ENCODE measurements at regions not wholly inside any gene's neighbourhood (a gene's known extent, or its start where the extent isn't known, plus 50 kb on each side); places are given as distances from the start of the nearest gene placed in this dataset.

DNA sequence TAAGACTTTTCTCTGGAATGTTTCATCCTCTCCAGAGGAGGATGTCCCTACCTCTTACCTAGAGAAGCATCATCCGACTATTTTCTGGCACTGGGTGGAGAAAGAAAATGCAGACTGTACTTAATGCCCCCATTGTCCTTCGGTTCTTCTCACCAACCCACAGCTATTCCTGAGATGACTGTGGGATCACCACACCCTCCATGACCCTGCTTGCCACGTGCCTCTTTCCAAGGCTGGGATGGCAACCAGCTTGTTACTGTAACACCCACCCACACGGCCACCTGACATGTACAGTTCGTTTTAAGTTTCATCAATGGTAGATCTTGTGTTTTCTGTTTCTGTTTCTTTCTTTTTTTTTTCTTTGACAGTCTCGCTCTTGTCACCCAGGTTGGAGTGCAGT lies 365.2 kb downstream of the FBXO15 start:
- DNase-seq: no peak

DNA sequence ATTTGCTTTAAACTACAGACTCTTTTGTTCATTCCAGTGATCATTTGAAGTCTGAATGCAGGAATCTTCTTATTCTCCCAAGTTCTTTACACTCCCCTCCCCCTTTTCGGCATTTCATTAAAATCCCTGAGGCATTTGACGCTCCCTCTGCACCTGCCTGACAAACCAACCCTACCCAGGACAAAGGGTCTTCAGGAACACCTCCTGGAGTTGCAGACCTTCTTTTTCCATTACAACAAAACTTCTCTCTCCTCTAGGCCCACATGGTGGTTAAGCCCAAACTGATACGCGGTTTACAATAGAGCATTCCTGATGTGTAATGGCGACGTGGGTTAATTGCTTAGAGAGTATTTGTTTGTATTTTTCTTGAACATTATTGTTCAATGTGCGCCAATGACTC lies 367.4 kb downstream of the FBXO15 start:
- no peak for DNase-seq

DNA sequence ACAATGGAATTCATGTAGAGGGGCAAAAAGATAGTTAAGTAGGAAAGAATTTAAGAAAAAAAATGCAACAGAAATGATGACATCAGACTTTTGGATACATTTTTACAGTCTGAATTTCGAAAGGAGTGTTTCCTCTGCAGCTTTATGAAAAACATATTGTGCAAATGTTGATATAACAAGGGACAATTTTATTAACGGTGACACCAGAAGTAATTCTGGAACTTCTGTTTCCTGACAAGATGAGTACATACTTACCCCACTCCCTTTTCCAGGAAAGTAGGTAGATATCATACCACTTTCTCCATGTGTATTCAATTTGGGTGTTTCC lies 369.6 kb downstream of the FBXO15 start:
- DNase-seq: no peak

DNA sequence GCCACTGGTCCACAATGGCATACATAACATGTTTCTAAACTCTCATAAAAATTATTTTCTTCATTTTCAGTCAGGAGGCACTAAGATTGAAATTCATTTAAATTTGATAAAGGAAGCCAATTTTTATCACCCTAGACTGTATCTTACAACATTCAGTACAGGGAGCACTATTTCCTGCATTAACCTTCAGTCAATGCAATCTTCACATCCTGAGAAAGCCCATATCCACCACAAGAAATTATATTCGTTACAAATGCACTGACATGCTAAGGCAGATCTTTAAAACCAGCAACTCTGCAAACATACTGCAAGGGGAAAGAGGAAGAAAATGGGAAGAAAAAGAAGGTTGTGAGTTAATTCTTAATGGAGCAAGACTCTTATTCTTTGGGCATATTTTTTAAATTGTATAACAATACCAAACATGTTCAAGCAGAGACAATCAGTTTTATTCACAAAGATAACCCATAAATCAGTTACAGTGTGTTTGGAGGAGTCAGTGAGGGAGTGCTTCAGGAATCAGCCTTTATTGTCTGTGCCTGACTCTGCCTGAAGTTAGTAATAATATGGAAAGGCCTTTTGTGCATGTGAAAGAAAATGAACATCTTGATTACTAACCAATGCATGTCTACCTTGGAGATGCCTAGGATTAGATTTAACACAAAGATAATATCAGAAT lies 370.1 kb downstream of the FBXO15 start:
- DNase-seq: no peak

DNA sequence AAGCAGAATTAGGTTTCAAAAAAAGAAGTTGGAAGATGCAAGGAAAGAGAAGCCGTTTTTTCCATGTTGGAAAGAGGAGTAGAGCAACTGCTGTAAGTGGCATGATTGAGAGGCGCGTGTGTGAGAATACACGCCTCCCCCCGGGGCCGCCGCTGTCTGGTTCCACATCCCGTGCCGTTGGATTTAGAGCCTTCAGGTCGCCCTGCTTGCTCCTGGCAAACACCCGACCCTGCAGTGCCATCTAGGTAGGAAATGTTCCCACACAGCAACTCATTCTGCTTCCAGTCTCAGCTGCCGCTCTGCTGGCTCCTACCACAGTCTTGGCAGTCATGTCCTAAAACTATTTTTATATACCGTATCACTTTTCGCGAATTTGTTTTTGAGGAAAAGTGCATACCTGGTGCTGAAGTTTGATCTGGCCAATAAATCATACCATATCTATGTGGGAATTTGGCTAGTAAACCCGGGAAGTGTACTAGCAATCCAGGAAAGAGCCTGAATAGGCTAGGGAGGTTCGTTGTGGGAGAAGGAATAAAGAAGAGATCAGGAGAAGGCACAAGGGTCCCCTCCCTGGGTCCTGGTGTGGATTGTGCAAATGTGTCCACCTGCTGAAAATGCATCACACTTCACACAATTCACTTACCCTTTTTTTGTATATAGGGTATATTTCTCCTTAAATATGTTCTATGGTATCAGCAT lies 372.7 kb downstream of the FBXO15 start:
- no peak for DNase-seq

DNA sequence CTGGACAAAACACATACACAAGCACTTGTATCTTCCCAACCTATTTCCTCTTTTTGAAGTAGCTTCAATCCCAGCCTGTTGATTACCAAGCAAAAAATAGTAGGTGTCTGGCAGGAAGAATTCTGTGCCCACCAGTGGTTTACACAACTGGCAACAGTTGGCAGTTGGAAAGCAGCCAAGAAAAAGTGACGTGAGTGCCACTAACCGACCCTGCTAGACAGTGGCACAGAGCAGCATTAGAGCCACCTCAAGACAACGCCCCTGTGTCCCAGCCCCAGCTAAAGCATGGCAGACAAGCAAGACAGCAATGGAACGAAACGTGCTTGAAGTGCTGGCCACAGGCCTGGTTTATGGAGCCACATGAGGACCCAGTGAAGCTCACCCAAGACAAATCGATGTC lies 379.6 kb downstream of the FBXO15 start:
- DNase-seq: peak; percentile 77

DNA sequence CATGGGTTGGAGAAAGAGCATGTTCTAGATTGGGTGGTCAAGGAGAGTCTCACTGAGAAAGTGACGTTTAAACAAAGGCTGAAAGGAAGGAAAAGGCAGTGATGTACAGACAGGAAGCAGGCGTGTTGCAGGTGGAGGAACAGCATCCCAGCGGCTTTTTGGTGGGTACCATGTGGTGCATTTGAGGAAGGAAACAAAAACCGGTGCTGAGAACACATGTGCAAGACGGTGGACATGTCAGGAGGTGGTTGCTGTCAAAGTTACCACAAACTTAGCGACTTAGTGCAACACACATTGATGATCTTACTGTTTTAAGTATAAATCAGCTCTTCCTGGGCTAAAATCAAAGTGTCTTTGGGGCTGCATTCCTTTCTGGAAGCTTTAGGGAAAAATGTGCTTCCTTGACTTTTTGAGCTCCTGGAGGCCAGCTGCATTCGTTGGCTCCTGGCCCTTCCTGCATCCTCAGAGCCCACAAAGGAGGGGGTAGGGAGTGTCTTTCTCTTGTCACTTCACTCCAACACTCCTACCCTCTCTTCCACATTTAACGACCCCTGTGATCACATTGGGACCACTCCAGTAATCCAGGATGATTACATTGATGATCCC lies 380.6 kb downstream of the FBXO15 start:
- peak; percentile 74 for DNase-seq

DNA sequence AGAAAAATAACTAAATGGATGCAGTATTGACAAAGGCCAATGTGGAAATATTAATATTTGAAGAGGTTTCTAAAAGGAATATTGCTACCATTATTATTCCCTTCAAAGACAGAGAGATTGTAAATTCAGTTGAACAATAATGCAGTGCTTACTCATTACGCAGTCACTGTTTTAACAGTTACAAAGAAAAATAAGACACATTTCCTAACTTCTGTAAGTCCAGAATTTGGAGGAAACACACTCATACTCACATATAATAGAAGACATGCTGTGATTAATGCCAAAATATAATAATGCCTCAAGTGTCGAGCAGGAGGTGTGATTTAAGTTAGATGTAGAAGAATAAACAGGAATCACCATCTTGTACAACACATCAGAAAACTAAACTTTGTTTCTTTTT lies 389.2 kb downstream of the FBXO15 start:
- no peak for DNase-seq

DNA sequence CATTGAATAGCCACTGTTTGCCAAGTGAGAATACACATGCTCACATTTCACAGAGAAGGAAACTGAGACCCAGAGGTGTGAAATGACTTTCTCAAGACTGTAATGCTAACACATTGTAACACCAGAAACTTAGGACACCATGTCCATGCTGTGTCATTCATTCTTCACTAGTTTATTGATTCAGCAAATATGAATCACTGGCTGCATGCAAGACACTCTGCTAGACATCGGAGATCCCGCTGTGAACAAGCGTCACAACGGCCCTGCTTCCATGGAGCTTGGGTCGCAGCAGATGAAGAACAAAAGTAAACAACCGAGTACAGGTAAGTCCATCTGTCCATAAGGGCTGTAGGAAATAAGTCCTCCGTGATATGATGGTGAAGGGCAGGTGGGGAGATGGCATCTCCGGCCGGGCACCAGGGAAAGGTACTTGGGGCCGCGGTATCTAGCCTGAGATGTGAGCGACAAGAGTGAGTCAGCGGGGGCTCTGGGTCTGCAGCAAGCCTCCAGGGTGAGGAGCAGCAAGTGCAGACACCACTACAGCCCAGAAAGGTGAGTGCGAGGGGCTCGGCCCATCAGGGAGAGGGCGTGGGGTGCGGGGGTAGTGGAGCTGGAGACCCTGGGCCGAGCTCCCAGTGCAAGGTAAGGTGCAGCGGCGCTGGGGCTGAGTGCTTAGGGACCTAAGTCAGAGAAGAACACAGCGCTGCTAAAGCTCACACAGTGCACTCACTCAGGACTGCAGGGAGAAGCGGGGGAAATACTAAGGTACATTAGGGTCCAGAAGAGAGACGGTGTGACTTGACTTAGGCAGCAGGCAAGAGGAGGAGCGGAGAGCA lies 391.2 kb downstream of the FBXO15 start:
- DNase-seq: no peak

DNA sequence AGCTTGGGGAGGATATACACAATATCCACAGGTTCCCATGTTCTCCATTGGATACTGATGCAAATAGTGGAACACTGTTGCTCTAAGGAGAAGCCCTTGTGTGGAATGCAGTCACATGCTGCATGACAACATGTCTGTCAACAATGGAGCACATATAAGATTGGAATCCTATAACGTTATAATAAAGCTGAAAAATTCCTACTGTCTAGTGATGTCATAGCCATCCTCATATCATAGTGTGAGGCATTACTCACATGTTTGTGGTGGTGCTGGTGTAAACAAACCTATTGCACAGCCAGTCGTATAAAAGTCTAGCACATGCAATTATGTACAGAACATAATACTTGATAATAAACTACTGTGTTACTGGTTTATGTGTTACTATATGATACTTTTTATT lies 394.7 kb downstream of the FBXO15 start:
- DNase-seq: no peak

DNA sequence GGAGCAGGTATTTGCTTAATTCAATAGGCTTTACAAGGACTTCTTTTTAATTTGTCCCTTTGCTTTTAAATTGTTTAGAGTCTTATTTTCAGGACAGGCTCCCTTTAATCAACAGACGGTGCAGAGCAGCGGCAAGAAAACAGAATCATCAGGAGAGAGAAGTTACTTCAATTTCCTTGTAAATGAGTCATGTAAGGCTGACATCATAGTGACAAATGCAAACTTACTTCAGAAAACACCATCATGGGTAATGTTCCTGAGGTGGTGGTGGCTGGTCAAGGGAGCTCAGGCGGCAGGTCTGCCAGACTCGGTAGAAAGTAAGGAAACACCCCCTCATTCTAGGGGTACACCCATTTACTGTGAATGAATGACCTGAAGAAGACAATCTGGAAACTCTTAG lies 395.1 kb downstream of the FBXO15 start:
- DNase-seq: no peak

DNA sequence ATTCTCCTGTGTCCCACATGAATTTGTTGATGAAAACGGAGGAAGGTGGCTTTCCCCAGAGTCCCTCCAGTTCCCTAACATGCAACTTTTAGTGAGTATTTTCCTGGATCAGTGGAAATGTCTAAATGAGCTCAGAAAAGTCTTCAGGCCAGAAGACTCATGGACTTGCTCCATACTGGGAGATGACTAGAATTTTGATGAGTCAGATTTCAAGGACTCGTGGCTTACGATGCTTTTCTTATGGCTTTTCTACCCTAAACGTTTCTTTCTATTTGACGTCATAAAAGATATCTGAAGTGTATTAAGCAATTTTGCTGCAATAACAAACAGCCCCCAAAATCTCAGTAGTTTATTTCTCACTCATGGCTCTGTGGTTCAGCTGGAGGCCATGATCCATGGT lies 397.6 kb downstream of the FBXO15 start:
- DNase-seq: no peak

DNA sequence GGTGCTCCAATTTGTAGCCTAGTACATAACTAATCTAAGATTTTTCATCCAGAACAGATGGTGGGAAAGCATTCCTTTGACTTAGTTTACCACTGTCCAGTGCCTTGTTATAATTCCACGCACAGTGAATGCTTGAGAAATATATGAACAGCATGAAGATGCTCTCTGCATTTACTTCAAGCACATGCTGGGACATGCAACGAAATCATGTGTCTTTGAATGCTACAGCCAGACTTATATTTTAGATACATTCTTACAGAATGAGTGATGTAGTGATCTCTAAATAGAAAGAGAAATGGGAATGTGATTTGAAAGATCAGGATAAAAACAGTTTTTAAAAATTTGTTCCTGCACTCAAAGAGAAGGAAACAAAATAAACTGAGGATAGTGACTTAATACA lies 398.3 kb downstream of the FBXO15 start:
- no peak for DNase-seq

DNA sequence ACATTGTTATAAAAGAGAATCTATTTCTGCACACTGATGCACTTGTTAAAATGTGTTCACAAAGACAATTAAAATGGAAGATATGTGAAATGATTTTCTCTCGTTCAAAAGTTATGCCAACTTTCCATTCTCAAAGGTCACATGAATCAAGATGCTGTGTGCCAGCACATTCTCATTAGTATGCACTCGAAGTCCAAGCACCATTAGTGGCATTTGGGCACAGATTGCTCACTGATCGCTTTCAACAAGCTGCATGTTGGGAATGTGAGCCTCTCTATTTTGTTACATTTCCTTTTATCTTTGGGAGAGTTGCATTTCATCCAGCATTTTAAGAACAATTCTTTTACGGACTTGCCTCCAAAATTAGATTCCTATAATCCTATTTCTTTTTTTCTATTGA lies 398.9 kb downstream of the FBXO15 start:
- DNase-seq: no peak

DNA sequence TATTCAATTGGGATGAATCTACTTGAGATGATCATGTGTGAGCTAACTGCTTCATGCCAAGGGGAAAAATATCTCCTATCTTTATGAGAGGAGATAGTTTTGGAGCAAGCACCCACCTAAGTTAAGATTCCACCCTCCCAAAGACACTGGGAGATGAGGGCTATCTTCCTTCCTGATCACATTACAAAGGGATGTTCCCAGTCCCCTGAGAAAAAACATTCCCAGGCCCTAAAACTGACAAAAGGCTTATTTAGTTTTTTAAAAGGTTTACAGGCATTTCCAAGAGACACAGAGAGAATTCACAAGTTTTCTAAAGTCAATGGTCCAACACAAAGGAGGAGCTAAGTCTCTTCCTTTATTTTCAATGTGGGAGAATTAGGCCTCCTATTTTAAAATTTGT lies 401.5 kb downstream of the FBXO15 start:
- DNase-seq: no peak

DNA sequence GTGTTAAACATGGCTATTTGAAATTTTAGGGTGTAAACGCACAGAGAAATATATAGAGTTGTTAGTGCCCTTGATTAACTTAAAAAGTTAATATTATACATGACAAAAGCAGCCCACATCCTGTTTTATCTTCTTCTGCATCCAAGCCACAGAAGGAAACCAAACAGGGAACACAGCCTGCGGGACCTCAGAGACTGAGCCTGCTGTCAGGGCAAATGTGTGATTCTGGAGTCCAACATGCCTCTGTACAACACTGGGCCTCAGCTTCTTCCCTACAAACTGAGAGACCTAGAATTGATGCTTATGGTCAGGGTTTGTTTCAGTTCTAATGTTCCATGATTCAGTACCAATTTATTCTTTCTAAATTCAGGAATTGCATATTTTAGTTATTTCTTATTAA lies 404.7 kb downstream of the FBXO15 start:
- peak; percentile 15 for DNase-seq

DNA sequence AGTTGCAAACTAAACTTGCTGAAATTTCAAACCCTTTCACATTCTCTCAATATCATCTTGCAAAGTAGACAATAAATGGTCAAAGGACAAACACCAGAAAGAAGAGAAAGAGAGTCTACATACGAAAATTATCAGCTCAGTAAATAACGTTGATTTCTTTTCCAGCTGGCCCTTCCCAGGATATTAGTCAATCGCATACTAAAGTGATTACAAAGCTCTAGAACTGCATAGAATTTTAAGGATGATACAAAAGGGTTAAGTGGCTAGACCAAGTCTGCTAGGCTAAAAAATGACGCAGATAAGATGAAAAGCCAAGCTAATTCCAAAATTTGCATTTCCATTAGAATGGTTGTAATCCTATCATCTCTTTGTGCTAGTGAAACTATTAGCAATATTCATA lies 405.7 kb downstream of the FBXO15 start:
- no peak for DNase-seq

DNA sequence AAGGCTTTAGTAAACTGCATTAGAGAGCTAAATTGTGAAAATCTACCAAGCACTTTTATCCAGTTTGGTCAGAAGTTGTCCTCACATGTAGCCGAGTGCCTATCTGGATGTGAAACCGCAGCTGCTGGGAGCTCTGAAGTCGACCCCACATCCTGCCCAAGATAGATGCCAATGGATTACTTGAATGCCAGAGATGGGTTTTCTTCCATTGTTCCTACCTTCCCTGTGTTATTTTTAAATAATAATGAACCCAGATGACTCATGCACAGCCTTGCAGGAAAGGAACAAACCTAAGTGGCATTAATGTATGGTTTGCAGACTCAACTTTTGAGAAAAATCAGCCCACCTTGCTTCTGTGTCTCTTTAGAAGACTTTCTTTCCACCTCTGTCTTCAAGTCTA lies 408.5 kb downstream of the FBXO15 start:
- DNase-seq: no peak

DNA sequence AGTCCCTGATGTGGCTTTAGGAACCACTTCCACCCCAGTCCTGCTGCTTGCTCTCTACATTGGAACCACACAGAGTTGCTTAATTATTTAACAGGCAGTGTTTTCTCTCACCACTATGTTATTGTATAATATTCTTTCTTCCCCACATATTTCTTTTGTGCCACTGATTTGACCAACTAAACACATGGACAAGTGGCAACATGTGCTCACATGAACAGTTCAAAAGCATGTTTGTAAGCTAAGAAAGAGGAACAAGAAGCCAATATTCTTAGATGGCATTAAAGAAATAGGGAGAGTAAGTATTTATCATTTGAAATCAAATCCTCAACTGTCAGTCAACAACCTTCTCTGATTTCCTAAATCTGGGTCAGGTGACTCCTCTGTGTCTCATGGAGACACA lies 409.6 kb downstream of the FBXO15 start:
- no peak for DNase-seq

DNA sequence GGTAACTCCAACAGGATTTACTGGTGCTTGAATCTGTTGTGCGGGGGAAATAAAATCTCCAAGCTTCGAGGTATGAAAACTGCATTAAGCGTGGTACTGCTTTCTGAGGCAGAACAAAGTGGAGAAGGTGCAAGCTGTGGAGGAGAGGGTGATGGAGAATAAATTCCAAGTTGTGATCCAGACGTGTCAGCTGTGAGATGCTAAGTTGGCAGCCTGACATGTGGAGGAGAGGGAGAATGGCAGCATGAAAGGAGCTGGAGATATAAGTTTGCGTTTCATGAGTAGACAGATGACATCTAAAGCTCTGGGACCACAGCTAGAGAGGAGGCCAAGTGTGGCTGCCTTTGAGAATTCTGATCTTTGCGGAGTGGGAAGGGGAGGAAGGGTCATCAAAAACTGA lies 411.8 kb downstream of the FBXO15 start:
- no peak for DNase-seq

DNA sequence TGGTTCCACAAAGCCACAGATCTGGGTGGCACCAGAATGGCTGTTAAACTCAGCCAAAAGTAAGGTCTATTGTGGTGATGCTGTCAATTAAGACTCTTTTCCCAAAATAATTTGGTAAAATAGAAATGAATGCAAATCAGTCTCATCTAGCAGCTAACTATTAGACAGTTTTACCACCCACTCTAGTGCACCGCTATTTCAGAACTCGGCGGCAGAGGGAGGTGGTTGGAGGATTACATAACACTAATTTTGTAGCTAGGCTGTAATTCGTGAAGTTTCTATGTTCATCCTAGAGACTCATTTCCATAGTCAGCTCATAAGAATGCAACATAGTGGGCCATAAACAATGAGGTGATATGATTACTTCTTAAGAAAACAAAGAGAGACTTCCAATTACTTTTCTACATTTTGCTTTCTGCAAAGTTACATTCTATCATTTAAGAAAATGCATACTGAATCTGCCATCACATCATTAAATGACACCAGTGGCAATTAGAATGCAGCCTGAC lies 413.8 kb downstream of the FBXO15 start:
- no peak for DNase-seq

DNA sequence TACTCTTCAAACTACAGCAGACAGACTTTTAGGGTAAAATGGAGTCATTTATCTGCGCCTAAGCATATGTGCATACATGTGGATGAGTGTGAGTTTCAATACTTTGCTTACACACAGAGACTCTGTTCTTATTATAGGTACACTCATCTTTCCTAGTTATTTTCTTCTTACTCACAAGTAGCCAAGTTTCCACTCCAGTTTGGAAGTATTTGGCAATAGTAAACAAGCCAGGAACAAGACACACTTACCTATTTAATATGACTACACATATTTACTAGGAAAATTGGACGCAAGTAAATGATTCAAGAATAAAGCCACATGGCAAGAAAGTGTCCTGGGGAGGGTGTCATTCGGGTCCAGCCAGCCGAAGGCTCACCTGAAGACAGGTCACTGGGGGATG lies 414.3 kb downstream of the FBXO15 start:
- DNase-seq: no peak

DNA sequence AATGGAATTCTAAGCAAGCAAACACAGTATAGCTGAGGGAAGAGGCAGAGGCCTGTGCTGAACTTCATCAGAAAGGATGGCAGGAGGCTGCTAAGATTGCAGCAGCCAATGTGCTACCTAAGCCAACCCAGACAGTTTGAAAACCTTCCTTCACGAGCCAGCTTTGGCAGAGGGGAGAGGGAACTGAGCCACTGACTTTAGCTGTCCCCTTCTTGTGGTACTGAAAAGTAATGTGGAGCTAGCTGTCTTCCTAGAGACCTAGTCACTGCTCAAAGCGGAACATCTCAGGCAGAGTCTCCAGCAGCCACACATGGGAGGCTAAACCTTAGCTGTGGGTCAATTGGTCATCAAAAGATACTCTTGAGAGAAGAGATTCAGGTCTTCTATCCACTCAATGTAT lies 419.0 kb downstream of the FBXO15 start:
- DNase-seq: no peak

DNA sequence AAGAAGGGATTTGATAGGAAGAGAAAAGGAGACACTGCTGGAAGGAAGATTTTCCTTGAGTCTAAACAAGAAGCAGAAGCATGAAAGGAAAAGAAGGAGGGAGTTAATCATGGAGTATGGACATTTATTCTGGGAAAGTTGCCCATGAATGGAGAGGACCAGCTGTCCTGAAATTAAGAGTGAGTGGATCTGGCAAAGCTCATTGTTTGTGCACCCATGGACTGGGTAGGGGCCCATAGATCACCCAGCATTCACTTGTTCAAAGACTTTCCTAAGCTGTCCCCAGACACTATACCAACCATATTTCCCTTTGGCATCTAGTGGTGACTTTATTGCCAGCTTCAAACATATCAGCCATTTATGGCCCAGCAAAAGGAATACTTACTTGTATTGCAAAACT lies 422.7 kb downstream of the FBXO15 start:
- DNase-seq: no peak

Data from hematopoietic multipotent progenitor cell treated with erythropoietin and hydrocortisone succinate and interleukin-3 and kit ligand, for 4 days (in vitro differentiated cells).